H4 (cell line): ENCODE measurements at regions not wholly inside any gene's neighbourhood (a gene's known extent, or its start where the extent isn't known, plus 50 kb on each side); places are given as distances from the start of the nearest gene placed in this dataset.
"Not testable (repeated sequence)": the region's sequence is repeated elsewhere in the genome, so short reads cannot be mapped to it uniquely, and the experiment has no call there.

Source experiments
- DNase-seq: peaks from one replicate; pipeline ENCODE4 v3.0.0-alpha.2; 2015; ENCODE audit warnings: low spot score

DNA sequence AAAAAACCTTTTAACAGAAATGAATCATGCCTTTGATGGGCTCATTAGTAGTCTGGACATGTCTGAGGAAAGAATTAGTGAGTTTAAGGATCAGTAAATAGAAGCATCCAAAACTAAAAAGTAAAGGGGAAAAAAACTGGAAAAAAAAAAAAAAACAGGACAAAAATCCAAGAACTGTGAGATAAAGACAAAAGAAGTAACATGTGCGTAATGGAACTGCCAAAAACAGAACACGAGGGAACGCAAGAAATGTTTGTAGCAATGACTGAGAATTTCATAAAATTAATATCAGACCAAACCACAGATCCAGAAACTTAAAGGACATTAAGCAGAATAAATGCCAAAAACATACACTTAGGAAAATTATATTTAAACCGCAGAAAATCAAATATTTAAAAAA lies 77.4 kb downstream of the MS4A13 start:
- DNase-seq: no peak

DNA sequence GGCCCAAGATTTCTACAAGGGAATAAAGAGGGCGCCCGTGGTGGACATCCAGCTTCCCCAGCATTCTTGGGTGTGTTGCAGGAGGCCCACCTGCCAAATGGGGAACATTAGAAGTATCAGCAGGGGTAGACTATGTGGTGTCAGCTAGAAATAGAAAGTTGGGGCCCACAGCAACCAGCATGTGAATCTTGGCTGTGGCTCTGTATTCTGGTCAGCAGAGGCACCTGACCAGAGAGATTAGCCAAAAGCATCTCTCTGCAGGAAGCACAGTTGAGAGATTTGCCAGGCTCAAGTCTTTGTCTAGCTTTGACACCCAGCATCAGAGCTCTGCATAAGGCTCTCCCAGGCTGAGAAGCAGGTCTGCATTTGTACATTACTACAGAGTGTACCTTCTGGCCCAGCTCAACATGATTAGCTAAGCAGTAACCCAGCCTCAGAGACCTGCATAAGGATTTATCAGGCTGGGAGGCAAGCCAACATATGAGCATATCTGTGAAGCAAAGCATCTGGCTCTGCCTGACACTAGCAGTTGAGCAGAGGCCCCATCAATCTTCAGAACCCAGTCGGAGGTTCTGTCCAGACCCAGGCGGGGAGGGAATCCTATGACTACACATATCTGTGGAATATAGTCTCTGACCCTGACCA lies 79.9 kb downstream of the MS4A13 start:
- DNase-seq: no peak

DNA sequence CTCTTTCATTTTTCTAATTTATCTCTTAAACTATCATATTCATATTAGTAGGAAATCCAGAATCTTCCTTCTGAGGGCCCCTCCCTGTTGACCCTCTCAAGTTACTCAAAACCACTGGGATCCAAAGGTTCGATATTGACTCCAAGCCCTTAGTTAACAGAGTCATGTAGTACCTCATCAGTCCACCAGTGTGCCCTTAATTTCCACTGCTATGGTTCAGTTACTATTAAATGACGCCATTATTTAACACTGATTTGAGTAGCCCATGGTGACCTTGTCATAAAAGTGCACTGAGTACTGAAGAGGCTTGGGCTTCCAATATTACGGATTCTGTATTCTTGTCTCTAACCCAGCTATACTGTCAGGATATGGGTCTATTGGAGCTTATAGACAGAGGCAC lies 91.9 kb upstream of the MS4A8 start:
- DNase-seq: no peak

DNA sequence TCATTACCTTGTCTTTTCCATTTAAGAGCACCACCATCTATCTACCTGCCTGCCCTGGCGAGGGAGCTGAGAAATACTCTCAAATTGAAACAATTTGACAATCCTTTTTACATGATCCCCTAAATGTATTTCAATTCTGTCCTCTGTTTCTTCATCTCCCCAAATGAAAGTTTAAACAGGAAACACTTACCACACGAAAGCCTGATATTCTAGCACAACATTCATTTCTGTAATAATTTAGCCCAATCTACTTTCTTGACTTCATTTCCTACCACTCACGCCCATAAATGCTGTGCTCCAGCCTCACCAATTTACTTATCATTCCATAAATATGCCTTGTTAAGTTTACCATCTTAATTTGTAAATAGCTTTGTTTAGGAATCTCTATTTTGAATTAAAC lies 89.8 kb upstream of the MS4A8 start:
- DNase-seq: no peak

DNA sequence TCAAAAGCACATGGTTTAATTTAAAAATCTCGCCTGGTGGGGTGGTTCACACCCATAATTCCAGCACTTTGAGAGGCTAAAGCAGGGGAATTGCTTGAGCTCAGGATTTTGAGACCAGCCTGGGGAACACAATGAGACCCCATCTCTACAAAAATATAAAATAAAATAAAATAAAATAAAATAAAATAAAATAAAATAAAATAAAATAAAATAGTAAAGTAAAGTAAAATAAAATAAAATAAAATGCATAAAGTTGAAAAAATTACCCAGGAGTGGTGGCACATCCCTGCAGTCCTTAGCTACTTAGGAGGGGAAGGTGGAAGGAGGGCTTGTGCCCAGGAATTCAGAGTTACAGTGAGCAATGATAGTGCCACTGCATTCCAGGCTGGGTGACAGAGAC lies 88.7 kb upstream of the MS4A8 start:
- DNase-seq: no peak

DNA sequence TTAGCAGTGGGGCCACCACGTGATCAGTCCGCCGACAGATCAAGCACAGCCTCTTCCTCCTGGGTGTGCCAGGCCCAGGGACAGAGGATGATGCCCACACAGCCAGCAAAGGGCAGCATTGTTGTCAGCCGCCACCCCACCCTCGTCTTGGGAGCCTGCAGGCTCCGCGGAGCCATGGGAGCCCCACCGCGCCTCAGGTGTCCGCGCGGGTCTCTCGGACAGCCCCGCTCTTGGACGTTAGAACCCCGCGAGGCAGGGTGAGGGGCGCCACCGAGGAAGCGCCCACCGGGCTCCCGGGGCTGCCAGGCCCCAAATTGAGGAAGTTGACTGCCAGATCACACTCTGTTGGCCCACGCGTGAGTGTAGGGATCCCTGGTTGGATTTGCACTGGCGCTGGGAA lies 83.9 kb upstream of the MS4A8 start:
- DNase-seq: no peak

DNA sequence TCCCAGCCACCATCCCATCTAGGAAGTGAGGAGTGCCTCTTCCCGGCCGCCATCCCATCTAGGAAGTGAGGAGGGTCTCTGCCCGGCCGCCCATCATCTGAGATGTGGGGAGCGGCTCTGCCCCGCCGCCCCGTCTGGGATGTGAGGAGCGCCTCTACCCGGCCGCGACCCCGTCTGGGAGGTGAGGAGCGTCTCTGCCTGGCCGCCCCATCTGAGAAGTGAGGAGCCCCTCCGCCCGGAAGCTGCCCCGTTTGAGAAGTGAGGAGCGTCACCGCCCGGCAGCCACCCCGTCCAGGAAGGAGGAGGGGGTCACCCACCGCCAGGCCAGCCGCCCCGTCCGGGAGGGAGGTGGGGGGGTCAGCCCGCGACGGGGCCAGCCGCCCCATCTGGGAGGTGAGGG lies 77.5 kb upstream of the MS4A8 start:
- DNase-seq: not testable (repeated sequence)

DNA sequence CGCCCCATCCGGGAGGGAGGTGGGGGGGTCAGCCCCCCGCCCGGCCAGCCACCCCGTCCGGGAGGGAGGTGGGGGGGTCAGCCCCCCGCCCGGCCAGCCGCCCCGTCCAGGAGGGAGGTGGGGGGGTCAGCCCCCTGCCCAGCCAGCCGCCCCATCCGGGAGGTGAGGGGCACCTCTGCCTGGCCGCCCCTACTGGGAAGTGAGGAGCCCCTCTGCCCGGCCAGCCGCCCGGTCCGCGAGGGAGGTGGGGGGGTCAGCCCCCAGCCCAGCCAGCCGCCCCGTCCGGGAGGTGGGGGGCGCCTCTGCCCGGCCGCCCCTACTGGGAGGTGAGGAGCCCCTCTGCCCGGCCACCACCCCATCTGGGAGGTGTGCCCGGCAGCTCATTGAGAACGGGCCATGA lies 76.6 kb upstream of the MS4A8 start:
- not testable (repeated sequence) for DNase-seq

DNA sequence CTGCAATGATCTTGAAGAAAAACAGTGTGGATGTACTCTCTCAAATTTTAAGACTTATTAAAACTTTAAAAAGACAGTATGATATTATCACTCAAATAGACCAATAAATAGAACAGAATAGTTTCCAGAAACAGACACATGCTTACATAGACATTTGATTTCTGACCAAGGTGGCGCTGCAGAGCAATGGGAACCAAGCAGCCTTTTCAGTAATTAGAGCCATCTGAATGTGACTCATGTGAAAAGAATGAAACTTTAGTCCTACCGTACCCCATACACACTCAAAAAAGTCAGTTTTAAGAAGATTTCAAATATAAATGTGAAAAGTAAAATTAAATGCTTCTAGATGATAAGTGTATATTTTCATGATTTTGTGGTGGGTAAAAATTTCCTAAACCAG lies 74.2 kb upstream of the MS4A8 start:
- DNase-seq: peak; percentile 71

DNA sequence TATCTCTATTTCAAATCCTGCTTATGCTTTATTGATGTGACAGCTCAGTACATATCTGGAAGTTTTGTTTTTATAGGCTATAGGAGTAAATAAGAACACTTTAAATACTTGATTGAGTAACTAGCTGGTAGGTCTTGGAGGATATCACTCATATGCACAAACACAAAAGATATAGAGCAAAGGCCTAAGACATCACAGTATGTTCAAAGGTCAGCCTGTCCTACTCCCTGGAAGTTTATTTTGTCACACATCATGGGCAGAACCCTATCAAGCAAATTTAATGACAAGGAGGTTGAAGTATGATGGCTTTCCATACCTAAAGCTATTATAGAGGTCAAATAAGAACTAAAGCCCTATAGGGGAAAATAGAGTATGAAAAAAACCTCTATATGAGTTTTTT lies 70.0 kb upstream of the MS4A8 start:
- no peak for DNase-seq

DNA sequence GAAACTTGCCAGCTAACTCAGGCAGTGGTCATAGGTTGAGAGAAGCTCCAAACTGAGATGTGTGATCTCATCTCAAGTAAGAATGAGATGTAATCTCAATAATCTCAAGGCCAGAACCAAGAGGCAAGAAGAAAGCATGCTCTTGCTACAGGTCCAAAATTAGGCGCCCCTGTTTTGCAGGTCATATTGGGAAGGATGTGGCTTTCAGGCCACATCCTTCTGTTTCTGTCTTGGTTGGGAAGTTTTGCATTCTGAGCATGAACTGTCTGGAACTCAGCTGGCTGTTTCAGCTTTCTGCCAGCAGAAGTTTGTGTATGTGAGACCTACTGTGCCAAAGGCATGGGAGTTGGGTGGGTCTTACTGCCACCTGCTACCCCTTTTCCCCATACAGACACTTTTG lies 67.5 kb upstream of the MS4A8 start:
- DNase-seq: no peak

DNA sequence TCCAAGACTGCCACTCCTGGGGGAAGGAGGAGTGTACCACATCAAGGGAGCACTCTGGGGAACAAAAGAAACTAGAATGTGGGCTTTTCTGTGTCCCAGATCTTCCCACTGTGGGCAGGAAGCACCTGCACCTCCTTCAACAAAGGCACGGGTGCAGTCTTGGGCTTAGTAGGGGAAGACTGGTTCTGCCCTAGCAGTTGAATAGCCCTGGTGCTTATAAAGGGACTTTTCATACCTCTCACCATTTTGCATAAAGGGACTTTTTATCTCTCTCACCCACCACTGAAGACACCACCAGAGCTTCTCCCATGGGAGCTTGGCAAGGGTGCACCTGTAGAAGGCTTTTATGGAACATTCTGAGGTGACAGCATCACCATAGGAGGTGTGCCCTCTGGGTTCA lies 65.8 kb upstream of the MS4A8 start:
- DNase-seq: no peak

DNA sequence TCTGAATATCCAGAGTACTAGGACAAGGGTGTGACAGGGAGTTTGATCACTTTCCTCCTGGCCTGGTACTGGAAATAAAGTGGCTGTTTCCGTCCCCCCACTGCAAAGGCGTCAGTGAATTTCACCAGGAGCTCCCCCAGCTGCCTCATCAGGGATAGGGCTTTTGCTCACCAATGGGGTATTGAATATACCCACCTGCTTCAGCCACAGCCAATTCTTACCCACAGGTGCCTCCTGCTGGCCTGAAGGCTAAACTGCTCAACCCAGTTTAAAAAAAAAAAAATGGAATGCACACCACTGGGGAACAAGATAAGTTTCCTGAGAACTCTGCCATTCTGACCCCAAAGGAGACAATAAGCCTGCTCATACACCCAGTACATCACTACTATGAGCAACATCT lies 65.3 kb upstream of the MS4A8 start:
- DNase-seq: no peak

DNA sequence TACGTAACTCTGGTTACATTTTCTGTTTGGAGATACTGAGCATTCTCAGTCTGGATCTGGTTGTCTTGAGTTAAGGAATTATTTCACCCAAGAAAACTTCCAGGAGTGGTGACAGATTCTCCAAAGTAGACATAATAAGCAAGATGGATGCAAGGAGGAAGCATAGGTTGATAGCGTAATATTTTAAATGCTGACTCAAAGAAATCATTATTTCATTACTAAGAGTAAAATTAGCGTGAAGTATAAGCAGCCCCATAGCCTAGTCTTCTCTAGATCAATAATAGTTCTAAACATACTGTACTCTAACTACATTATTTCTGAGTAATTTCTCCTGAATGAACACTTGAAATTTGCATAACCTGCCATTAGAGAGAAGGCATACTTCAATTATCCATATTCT lies 57.5 kb upstream of the MS4A8 start:
- DNase-seq: no peak

DNA sequence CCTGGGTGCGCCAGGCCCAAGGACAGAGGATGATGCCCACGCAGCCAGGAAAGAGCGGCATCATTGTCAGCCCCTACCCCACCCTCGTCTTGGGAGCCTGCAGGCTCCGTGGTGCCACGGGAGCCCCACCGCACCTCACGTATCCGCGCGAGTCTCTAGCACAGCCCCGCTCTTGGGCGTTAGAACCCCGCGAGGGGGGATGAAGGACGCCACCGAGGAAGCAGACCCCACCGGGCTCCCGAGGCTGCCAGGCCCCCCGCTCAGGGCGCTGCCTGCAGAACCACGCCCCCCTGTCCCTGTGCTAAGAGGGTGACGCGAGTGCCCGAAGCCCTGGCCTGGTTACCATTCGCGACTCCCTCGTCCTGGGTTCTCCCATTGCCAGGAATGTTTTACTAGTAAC lies 52.3 kb upstream of the MS4A8 start:
- no peak for DNase-seq
